Left ventricle myocardium superior (tissue), 1 donor: ENCODE measurements at regions not wholly inside any gene's neighbourhood (a gene's known extent, or its start where the extent isn't known, plus 50 kb on each side); places are given as distances from the start of the nearest gene placed in this dataset.

Source experiments
- ATAC-seq: fragments of 200-7000 bp; cut with Tn5 transposase; one replicate; pipeline ENCODE4 v1.9.1; 2020; ENCODE audit warnings: mild to moderate bottlenecking, moderate library complexity
- DNase-seq: peaks from one replicate; pipeline ENCODE4 v3.0.0-alpha.2; 2020
- intact Hi-C: fragments of 100-400 bp; cut with micrococcal nuclease; formaldehyde crosslinking; loops from one replicate; pipeline ENCODE4 v1.11.0; 2022
- donor health status: DM: no; HTN: yes; CAD: no; lungs with severe emphysema.

DNA sequence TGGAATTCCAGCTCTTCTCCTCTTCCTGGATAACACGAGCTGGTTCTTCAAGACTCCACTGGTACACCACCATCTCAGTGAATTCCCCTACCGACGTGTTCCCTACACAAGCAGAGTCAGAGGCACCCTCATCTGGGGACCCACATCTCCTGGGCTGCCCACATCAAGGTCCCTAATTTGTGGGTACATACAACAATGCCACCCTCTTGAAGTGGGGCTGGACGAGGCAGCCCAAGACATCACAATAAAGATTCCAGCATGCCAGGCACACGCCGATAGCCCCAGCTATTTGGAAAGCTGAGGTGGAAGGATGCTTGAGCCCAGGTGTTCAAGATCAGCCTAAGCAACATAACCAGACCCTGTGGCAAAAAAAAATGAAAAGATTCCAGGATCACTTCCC is 221.2 kb upstream of the LINGO1 start:
- ATAC-seq (no peak), DNase-seq (no peak)
- intact Hi-C loops: no loop called here

DNA sequence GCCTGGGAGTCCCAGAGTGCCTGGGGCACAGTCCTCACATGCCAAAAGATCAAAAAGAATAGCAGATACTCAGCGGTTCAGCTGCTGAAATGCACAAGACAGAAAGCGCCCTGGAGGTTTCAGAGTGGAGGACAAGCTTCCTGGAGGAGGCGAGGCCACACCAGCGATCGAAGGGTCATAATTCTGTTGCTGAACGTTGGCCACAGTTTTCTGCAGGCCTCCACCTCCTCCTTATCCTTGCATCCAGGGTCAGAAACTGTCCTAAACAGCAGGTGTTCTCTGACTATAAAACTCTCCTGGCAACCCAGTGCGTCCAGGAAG is 220.3 kb upstream of the LINGO1 start:
- intact Hi-C loops: no loop called here
- ATAC-seq: no peak
- no peak for DNase-seq

DNA sequence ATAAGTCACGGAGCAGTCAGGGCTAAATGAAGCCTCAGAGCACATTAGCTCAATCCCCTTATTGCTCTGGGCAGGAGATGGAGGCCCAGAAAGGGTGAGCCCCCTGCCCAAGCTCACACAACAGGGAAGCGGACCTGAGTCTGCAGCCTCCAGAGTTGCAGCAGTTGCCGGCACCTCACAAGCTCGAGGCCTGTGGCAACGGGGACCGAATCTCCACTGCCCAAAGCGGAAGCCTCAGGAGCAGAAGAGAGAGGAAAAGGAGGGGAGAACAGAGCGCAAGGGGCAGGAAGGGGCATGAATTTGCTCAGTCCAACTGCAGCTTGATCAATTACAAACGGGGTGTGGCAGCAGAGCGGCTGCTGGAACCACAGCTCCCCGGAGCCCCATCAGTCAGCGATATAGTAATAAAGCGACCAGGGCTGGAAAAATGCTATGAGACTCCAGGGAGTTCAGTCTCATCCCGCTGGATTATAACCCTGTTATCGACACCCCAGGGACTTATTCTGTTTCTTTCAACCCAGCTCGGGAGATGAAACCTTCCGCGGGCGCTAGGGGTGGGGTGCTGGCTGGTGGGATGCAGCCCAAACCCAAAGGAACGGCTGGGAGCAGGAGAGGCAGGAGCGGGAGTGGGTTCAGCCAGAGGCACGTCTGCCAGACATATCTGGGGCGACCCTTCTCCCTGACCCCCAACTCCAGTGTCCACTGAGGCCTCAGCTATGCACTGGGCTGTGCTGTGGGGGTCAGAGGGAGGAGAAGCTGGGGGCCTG is 219.7 kb upstream of the LINGO1 start:
- ATAC-seq (no peak), DNase-seq (no peak)
- intact Hi-C loops: no loop called here

DNA sequence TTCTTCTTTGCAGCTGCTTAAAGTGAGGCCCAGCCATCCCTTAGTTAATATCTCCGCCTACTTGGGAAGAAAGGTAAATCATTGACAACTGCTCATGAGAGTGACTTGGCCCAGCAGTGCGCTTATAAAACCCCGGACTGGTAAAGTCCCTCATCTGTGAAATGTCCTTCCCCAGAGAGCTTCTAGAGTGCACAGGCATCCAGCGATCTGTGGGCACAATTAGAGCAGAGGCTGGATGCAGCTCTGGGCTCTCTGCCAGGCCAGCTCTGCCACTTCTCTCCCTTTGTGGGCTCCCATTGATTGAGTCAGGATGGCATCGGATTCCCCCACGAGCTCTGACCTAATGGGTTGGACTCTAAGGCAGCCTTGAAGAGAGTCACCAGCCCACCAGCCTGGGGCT is 219.0 kb upstream of the LINGO1 start:
- DNase-seq (no peak), ATAC-seq (no peak)
- intact Hi-C loops: no loop called here

DNA sequence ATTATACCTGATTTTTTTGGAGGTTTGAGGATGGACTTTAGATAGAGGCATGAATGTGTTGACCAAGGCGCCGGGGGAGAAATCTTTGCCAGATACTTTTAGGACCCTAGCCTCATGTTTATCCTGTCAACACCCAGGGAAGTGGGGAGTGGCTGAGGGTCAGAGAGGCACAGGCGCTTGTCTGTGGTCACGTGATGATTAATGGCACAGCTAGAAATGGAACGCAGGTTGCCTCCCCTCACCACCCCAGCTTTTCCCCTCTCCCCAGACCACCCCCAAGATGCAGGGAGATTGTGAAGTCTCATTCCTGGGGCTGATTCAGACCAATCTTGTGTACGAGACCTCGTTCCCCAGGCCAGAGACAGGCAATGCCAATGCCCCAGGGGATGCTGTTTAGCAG is 218.4 kb upstream of the LINGO1 start:
- intact Hi-C loops: no loop called here
- DNase-seq: no peak
- ATAC-seq: no peak

DNA sequence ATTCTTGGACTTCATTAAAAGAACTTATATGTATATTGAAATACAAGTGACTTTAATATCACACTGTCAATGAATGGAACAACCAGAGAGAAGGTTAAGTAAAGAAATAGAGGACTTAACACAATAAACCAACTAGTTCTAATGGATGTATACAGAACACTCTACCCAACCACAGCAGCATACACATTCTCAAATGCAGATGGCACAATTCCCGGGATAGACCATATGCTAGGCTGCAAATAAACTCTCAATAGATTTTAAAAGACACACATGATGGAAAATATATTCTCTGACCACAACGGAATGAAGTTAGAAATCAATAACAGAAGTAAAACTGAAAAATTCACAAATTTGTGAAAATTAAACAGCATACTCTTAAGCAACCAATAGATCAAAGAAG is 214.3 kb upstream of the LINGO1 start:
- no peak for ATAC-seq
- no peak for DNase-seq
- intact Hi-C loops: no loop called here

DNA sequence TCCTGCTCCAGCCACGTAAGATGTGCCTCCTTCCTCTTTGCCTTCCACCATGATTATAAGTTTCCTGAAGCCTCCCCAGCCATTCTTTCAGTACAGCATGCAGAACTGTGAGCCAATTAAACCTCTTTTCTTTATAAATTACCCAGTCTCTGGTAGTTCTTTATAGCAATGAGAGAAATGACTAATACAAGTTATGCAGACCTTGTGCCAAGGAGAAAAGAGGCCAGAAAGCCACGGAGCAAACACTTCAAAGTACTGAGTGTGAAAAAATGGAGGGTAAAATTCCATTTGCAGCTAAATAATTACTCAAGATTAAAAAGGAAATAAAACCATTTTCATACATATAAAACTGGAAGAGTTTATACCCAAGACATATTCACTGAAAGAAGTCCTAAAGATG is 213.6 kb upstream of the LINGO1 start:
- intact Hi-C loops: no loop called here
- ATAC-seq (no peak), DNase-seq (no peak)

DNA sequence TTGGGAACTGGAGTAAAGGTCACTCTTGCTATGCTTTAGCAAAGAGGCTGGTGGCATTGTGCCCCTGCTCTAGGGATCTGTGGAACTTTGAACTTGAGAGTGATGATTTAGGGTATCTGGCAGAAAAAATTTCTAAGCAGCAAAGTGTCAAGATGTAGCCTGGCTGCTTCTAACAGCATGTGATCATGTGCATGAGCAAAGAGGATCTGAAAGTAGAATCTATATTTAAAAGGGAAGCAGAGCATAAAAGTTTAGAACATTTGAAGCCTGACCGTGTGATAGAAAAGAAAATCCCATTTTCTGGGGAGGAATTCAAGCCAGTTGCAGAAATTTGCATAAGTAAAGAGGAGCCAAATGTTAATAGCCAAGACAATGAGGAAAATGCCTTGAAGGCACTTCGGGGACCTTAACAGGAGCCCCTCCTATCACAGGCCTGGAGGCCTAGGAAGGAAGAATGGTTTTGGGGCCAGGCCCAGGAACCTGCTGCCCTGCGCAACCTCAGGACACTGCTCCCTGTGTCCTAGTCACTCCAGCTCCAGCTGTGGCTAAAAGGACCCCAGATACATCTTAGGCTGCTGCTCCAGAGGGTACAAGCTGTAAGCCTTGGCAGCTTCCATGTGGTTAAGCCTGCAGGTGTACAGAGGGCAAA is 212.2 kb upstream of the LINGO1 start:
- ATAC-seq: no peak
- DNase-seq: no peak
- intact Hi-C loops: no loop called here

DNA sequence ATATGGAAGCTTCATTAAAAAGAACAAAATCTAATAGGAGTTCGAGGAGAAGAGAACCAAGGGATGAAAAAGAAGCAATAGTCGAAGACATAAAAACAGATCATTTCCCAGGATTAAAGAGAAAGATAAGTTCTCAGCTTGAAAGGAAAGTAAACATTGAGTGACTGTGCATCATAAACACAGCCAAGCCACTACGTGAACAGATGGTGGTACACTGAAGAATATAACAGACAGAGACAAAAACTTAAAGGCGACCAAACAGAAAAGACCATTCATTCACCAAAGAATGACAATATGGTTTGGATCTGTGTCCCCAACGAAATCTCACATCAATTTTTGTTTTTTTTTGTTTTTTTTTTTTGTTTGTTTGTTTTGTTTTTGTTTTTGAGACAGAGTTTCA is 210.8 kb upstream of the LINGO1 start:
- DNase-seq: no peak

DNA sequence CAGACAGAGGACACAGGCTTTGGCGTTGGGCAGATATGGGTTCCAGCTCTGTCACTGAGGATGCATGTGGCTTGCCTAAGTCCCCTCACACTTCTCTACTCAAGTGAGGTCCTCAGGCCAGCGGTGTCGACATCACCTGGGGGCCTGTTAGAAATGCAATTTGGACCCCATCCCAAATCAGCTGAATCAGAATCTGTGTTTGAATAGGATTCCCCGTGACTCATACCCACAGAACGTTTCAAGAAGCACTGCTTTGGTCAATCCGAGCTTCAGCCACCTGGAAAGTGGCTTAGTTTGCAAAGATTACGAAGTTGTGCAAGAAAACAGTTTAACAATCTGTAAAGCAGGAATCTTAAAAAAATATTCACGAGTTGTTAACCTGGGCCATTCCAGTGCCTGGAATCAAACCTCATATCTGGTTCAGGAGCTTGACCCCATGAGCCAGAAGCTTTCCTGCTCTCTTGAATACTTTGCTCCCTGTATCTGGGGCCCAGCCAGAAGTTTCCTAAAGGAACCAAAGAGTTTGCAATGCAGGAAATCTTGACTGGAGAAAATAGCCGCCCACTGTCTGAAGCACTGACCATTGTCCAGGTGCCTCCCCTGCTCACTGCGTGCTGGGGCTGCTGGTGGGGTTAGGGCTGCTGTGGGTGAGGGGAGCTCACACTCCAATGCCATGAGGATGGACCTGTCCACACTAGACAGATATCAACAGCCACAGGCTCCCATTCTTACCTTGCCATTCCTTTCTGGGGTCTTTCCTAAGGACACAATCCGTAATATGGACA is 208.5 kb upstream of the LINGO1 start:
- ATAC-seq (no peak), DNase-seq (no peak)

More for the DNA sequence above, 210.8 kb upstream of the LINGO1 start:
- intact Hi-C loops: no loop called here
- ATAC-seq: no peak

DNA sequence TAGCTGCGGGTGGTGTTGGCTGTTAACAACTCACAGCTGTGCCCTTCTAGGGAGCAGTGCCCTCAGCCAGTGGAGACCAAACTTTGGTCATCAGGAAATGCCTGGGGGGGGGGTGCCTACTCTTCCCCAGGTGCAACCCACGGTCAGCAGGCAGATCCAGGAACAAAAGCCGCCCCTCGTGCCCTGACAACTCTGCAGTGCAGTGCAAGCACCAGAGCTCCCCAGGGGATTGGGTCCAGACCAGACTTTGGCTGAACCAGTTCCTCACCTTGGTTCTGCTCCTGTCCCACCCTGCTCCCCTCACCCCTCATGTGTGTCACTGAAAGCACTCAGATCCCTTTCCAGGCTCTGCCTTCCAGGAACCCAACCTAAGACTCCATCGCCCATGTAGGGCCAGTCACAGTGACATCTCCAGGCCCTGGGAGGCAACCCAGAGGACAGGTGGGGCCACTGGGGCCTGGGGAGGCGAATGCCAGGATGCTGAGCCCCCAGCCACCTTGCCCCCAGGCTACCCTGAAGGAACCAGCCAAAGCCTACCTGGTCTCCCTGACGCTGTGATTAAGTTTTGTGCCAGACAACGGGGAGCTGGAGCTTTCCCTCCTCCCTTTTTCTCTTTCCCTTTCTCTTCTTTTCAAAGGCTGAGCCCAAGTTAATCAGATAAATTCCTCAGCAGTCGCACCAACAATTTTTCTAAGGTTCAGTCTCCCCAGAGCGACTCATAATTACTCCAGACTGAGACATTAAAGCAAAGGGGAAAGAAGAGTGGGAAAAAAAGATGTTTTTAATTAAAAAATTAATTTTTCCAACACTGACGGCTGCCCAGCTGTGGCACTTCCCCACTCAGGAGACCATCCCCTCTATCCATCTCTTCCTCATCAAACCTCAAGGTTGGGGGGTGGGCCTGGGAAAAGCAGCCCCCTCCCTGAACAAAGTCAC is 207.5 kb upstream of the LINGO1 start:
- intact Hi-C loops: no loop called here
- DNase-seq (no peak), ATAC-seq (no peak)

More for the DNA sequence above, 208.5 kb upstream of the LINGO1 start:
- intact Hi-C loops: no loop called here

DNA sequence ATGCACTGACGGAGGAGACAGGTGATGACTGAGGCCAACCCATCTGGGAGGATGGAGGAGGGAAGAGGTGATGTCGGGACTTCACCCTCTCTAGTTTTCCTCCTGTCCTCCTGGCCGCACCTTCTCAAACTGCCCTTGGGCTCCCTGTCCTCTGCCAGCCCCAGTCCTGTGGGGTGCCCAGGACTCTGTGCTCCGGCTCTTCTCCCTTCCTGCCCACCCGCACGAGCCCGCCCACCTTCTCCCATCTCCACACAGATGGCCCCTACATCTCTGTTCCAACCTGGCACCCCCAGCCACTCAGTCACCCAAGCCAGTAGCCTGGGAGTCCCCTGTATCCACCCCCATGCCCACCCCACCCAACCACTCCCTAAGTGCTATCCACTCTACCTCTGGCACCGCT is 206.7 kb upstream of the LINGO1 start:
- ATAC-seq (no peak), DNase-seq (no peak)
- intact Hi-C loops: no loop called here

DNA sequence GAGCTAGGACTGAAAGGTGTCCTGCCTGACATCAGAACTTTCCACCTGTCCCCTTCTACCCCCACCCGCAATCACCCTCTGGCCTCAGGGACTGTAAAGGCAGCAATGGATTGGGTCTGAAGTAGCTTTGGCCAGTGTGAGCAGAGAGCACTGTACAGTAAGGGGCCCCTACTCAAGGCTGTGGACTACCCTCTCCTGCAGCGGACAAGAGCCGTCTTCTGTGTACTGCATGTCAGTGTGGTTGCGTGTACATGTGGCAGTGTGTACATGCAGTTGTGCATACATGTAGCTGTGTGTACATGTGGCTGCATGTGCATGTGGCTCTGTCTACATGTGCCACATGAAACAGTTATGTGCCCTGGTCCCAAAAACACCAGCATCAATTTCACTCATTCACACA is 205.9 kb upstream of the LINGO1 start:
- DNase-seq: no peak
- ATAC-seq: no peak

DNA sequence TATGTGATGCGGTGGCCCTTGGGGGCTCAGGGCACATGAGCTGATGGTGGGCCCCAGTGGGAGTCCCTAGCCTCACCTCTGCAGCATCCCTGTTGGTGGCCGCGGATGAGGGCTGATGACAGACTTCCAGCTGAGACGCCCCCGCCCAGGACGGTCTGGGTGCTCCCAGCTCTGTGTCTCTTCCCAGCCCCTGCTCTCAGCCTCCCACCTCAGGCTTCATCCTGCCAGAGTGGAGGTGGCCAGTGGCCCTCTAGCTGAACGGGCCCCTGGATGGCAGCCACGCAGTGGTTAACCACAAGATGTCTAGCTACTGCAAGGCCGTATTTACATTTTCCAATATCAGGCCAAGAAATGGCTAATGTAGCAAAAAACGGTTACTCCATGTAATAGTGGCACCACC is 205.3 kb upstream of the LINGO1 start:
- intact Hi-C loops: no loop called here
- DNase-seq: no peak
- ATAC-seq: no peak

More for the DNA sequence above, 205.9 kb upstream of the LINGO1 start:
- intact Hi-C loops: no loop called here

DNA sequence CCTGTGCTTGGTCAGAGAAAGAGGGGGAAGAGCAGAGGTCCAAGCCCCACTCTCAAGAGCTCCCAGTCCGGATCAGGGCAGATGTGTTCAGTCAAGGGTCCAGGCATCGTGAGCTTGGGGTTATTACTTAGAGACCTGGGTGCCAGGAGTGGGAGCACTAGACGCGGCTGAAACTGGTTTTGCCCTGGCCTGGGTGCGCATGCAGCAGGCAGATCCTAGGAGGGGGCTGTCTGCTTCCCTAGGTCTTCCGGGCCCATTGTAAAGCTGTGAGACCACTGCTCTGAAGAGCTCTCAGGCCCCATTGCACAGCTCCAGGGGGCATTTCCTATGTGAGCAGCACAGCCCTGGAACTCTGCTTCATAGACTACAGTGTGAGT is 204.9 kb upstream of the LINGO1 start:
- no peak for DNase-seq
- ATAC-seq: no peak
- intact Hi-C loops: no loop called here

DNA sequence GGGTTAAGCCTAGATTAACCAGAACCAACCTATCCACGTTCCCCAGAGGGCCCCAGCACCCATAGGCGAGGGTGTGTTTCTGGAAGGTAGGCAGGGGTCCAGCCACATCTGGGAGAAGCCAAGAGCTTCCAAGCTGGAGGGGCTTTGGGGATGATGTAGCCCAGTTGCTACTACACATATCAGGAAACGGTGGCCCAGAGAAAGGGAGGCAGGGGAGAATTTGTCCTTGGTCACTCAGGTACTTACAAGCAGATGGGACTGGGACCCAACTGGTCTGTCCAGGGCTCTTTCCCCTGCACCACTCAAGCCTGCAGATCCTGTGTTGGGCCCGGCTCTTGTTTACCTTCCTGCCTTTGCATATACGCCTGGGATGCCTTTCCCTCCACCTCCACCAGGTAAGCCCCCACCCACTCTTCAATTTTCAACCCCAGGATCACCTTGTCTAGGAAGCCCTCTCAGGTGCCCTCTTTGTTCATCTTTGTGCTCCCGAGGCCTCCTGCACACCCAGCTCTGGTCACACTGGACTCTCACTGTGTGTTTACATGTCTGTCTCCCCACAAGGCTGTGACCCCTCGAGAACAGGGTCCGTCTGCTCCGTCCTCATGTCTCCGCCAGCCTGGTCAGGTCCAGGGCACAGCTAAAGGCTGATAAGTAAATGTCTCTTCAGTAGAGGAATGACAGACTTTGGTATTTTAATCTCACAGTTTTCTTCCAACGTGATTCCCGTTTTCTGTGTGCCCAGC is 204.4 kb upstream of the LINGO1 start:
- no peak for DNase-seq
- intact Hi-C loops: no loop called here
- ATAC-seq: no peak

DNA sequence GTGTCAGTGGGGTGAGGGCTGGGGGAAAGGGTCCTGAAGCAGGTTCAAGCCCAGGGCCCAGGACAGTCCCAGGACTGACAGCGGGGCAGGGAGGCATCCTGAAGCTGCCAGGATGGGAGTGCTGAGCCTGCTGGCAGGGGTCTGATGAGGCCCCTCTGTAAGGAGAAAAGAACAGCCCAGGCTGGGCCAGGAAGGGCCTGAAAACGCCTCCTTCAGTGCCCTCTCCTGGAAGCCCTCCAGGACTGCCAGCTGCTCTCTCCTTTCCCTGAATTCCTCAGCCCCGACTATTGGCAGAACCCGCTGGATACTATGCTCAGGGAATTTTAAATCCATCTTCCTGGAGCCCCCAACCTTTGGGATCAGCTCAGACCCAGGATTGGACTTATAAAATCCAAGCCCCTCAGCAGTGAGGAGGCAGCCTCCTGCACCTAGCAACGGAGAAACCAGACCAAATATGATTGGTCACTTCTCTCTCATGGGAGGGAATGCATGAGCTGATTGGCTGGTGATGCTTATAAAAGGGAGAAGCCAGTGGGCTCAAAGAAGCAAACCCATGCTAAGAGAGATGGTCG is 203.5 kb upstream of the LINGO1 start:
- DNase-seq (no peak), ATAC-seq (no peak)
- intact Hi-C loops: no loop called here

DNA sequence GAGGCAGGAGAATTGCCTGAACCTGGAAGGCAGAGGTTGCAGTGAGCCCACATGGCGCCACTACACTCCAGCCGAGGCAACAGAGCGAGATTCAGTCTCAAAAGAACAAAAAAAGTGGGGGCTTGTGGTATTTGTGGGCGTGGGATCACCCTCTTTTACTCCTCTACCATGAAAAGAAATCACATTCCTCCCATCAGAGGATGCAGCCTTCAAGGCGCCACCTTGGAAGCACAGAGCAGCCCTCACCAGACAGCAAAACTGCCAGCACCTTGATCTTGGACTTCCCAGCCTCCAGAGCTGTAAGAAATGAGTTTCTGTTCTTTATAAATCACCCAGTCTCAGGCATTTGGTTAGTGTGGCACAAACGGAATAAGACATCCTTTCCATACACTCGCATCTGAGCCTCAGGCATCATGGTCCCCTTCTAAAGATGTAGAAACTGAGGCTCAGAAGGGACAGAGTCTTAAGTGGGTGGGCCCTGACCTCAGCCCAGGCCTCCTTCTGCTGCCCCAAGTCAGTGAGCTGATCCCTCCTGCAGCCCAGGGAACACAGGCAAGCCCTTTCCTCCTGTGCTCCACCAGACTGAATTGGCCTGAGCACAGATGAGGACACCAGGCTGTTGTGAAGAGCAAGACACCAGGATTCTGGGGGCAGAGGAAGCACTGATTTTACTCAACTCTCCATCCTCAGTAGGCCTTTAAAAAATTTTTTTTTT is 201.7 kb upstream of the LINGO1 start:
- no peak for DNase-seq
- no peak for ATAC-seq
- intact Hi-C loops: no loop called here
